GM21737 (cell line): ENCODE measurements at regions not wholly inside any gene's neighbourhood (a gene's known extent, or its start where the extent isn't known, plus 50 kb on each side); places are given as distances from the start of the nearest gene placed in this dataset.

ENCODE experiments used
- ATAC-seq: cut with Tn5 transposase; IDR thresholded peaks from one replicate; pipeline ENCODE4 v1.9.1; 2021; ENCODE audit warnings: mild to moderate bottlenecking, moderate library complexity; ENCODE audit not compliant: unreplicated experiment

DNA sequence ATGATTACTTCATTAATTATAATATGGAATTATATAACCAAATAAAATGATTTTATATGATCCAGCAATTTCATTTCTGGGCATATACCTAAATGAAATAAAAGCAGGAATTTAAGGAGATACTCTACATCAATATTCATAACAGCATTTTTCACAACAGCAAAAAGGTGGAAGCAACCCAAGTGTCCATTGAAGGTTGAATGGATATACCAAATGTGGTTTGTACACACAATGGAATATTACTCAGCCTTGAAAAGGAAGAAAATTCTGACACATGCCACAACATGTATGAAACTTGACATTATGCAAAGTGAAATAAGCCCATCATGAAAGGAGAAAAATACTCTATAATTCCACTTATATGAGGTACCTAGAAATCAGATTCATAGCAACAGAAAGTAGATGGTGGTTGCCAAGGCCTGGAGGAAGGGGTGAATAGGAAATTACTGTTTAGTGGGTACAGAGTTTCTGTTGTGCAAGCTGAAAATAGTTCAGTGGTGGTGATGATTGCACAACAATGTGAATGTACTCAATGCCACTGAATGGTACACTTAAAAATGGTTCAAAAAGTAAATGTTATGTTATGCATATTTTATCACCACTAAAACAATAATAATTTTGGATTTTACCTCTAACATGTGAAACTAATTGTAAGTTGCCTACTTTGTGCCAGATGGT, 471.5 kb downstream of the SPRY1 start:
- ATAC-seq = no peak

DNA sequence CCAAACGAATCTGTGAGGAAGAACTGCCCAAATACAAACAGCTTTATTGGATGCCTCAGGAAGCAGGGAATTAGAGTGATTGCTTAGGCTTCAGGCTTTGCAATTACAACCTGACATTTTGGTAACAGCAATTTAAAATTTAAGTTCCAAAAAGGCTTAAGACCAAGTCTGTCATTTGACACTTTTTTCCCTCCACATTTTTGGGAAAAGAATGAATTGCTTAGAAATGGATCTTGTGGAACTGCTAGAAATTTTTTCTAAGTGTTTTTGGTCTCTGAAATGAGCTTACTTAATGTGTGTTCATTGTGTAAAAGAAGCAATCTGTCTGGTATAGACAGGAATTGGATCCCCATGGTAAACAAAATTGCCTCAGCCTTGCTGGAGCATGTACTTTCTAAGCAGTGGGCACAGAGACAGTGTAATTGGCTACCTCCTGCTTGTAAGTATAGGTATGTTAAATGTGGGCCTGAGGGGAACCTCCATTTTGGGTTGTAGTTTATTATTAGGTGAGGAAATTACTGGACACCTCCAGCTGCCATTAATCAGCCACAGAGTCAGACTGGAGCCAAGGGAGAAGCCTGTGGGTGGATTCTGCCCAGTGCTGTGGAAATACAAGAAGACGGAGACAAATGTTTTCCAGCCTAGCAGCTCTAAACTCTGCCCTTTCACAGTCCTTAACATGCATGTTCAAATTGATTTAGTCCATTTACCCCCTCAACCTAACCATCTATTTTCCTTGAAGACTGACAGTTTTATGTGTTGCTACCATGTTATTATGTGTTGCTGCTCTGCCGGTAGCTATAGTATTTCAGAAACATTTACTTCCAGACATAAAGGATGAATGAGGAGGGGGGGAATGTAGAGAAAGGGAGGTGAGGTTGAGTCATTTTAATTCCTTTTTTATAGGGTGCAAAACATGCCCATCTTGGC, 473.0 kb downstream of the SPRY1 start:
- no peak for ATAC-seq

DNA sequence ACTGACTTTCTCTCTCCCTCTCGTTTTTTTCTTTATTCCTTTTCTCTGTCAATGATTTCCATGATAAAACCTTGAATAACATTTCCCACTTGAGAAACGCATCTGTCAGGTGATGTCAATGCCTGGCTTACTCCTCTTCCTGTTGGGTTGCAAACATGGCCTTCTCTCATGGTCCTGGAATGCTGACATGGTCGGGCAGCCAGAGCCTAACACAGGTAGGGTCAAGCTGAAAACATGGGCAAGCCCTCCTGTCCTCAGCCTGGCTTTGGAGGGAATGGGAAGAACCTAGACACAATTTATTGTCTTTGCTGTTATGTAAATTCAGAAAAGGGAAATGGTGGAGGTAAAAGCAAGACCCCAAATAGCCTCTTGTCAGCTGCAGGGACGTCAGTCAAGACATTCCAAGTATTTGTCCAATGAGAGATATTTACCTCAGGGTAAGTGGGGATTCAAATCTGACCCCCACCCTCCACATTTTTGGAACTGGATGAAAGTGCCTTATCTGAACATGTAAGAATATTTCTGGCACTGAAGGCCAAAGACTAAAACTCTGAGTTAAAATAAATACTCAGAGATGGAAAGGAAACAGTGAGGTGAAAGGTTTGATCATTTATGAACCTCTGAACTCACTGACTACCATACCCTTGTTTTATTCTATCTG, 473.8 kb downstream of the SPRY1 start:
- no peak for ATAC-seq

DNA sequence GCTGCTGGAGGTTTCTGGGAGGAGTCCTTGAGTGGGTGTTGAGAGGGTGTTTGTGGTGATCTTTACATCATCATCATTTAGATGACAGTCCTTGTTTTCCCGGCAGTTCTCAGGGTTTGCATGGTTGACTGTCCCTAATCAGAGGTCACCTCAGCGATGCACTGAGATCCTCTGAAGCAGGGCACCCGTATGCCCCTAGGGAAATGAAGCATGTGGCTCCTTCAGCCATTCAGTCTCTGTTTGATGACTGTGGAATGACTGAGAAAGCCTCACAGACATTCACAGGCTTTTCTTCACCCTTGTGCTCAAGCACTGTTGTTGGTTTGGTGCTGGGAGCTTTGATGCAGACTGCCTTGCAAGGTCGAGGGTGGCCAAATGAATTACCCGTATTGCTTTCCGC, 474.7 kb downstream of the SPRY1 start:
- ATAC-seq = no peak

DNA sequence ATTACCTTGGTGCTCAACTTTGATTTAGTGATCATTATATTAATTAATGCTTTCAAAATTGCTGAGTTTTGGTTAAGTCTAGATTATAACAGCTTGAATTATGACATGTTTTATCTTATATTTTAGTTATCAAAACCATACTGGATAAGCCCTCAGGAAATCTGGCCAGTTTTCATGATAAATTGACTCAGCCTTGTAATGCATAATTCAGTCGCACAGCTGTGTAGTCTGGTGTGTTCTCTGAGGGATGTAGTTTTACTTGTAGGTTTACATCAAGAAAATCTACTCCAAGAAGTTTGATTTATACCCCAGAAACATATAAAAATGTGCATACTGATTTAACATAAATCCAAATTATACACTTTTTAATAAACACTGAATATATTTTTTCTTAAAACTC, 477.5 kb downstream of the SPRY1 start:
- ATAC-seq = no peak

DNA sequence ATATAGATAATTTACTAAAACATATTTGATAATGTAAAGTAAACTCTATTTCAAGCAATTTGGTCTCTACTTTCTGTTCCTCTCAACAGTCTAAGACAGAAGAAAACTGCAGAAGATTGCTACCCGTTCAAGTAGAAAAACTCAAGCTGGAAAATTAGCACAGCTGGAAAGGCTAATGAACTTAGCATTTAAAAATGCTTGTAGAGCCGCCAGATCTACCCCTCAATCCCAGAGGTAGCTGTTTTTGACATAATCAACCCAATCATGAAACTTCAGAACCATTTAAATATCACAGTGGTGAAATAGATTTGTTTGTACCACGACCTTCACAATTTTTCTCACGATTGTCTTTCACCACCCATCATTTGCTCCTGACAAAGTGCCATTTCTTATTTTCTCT, 479.5 kb downstream of the SPRY1 start:
- ATAC-seq = no peak

DNA sequence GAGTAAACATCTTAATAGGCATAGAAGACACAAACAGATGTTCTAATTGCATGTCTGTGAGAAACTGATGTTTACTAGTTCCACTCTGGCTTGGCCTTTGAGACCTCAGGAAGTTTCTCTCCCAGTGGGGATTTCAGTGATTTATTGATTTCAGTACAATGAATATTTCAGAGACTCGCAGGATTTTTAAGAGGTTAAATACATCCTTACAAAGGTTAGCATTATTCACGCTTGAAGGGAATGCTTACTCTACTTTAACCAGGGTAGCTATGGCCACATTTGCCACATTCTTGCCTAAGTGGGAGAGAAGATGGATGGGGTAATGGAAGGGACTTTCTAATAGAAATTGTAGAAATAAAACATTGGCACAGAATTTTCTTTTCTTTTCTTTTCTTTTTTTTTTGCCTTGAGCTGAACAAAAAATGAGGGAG, 480.1 kb downstream of the SPRY1 start:
- no peak for ATAC-seq

DNA sequence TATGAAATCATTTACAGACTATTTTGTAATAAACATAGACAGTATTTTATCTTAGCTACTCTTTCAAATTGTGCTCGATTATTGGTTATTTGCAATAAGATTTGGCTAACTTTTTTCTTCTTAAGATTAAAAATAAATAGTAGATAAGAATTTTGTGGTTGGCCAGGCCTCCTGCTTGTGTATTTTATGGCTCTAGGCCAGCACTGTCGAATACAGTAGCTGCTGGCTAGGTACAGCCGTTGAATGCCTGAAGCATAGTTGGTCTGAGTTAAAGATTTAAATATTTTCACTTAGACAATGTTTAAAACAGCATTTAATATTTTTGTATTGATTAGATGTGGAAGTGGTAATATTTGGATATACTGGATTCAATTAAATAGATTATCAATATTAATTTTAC, 481.0 kb downstream of the SPRY1 start:
- no peak for ATAC-seq

DNA sequence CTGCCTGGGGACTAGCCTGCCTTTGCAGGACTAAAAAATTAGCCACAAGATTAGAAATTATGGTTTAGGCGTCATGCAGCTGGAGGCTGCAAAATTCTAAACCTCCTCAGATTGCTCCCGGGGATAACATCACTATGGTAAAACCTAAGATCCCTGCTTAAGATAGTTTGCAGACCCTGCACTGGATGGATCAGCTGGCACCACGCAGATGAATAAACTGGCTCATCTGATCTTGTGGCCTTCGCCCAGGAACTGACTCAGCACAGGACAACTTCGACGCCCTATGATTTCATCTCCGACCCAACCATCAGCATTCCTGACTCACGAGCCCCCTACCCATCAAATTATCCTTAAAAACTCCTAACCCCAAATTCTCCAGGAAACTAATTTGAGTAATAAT, 482.4 kb downstream of the SPRY1 start:
- no peak for ATAC-seq

DNA sequence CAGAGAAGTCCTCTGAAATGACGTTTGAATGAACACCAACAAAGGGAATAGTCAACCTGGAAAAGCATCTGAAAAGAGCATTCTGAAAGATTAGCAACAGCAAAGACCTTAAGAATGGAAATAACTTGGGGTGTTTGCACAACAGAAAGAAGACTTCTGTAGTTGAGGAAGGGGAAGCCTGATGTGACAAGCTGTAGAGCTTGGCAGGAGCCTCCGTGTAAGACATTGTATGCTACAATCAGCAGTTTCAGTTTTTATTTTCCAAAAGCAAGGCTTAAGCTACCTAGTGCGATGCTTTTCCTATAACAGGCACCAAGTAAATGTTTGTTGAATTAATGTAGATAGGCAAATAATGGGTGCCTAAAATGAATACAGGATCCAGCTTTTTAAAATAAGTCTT, 484.0 kb downstream of the SPRY1 start:
- no peak for ATAC-seq

DNA sequence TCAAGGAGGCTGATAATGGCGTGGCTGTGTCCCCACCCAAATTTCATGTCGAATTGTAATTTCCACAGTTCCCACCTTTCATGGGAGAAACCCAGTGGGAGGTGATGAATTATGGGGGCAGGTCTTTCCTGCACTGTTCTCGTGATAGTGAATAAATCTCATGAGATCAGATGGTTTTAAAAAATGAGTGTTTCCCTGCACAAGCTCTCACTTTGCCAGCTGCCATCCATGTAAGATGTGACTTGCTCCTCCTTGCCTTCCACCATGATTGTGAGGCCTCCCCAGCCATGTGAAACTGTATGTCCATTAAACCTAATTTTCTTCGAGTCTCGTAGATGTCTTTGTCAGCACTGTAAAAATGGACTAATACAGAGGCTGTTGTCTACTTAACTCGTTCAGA, 488.3 kb downstream of the SPRY1 start:
- no peak for ATAC-seq

DNA sequence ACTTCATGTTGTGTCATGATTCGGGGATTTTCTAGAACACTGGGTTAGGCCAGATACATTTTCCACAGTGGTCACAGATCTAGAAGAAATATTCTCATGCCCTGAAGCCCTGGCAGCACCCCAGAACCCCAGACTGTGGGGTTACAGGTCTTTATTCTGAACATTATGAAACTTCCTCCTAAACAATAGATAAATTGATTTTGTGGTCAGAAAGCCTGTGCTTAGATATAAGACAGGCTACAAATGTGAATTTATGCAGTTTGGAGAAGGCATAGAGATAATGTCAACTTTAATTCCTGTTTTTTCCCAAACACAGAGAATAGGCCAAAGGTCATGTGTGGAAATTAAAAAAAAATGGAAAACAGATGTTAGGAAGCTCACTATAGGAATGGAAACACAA, 492.9 kb downstream of the SPRY1 start:
- no peak for ATAC-seq

DNA sequence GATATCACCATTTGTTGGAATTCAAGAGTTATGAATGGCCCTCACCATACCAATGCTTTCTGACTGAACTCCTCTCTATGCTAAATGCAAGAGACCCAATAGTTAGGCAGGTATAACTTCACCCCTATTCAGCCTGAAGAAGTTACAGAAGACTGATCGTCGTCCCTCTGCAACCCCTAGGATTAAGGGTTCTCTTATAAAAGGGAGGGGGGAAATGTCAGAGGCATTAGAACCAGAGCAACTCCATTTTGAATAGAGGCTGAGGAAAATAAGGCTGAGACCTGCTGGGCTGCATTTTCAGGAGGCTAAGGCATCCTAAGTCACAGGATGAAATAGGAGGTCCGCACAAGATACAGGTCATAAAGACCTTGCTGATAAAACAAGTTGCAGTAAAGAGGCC, 494.3 kb downstream of the SPRY1 start:
- no peak for ATAC-seq

DNA sequence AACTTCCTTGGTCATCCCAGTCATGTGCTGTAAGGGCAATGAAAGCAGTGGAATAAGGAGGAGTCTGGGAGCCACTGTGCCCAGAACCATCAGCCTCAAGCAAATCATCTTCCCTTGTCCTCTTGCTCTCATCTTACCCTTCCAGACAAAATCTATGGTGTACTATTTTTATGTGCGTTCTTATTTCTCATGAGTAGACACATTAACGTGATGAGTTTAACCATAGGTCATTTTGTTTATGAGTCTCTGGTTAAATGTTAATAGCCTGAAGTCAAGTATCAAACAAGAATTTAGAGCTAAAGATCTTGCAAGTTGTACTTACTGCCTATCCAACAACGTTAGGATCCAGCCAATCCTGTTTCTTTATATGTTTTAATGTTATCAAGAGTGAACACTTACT, 495.3 kb downstream of the SPRY1 start:
- ATAC-seq = no peak

DNA sequence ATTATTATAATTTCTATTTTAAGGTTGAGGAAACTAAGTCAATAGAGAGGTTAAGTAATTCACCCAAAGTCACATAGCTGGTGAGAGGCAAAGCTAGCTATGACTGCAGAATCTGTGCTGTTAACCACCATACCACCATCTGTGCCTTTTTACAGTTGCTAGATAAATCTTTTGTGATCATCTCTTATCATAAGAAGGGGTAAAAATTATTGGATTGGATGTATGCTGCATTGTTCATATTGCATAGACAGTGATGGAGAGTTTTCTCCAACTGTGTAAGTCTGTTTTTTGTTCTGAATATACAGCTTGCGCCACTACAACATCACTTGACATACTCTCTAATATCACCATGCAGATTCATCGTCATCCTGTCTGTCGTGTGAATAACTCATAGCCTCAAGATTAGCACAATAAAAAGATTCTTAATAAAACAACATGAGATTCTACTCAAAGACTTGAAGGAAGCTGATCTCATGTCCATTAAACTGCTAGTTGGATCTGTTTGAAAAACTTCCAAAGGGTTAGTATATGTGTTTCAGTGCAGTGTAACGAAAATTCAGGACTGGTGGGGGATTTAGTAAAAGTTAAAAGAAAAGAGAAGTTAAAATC, 495.9 kb downstream of the SPRY1 start:
- no peak for ATAC-seq

DNA sequence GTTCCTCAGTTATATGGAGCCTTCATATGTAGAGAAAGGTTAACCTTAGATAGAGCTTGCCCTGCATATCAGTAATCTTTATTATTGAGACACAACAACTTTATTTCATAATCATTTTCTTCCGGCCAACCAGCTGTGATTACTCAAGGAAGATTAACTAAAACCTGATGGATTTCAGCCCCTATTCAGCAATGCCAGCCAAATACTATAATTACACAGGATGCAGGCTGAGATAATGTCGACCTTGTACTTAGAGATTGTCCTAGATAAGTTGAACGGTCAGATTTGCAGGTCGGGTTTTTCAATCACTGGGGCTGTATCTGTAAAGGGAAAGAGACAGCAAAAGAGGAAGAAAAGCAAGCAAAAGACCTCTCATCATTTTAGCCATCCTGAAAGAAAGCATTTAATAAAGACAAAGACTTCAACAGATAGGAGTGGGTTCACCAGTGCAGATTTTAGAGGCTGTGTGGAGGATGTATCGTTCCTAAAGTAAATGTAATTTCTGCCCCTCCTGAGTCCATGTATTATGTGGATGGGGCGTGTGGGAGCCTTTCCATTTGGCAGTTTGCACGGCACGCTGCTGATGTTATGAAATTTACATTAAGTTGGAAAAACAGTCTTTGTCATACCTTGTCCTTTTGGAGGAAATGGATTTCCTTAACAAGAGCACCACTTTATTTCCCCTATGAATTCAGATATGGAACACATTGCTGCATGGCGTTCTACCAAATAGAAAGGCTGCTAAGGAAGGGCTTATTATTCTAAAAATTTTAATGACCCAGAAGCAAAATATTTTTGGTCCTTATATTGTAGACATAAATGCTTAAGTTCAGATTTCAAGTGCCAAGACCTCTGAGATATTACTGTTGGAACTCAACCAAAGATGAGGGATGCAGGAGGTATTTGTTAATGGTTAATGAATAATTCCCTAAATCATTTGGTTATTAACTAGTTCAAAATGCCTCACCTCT, 496.7 kb downstream of the SPRY1 start:
- ATAC-seq = no peak

DNA sequence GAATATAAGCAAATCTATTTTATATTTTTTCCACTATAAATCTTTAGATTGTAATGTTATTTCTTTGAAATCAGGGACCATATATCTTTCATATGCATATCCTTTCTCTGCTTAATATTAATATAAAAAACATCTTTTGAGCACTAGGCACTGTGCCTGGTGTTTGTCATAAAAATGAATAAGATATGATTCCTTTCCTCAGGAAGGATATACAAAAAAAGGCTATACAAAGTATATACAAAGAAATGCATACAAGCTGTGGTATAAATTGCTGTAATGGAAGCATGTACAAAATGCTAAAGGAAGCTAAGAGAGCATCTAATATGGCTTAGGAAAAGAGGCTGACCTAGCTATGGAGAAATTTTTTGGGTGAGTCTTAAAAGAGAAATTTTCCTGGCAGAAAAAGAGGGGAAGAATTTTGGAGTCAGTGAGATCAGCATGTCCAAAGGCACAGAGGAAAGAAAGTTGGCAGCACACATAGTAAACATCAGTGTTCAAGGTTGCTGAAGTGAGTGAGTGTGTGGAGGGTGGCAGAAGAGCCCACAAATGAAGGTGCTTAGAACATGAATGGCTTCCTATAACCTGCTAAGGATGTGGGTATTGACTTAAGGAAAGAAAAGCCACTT, 500.0 kb downstream of the SPRY1 start:
- ATAC-seq = no peak

DNA sequence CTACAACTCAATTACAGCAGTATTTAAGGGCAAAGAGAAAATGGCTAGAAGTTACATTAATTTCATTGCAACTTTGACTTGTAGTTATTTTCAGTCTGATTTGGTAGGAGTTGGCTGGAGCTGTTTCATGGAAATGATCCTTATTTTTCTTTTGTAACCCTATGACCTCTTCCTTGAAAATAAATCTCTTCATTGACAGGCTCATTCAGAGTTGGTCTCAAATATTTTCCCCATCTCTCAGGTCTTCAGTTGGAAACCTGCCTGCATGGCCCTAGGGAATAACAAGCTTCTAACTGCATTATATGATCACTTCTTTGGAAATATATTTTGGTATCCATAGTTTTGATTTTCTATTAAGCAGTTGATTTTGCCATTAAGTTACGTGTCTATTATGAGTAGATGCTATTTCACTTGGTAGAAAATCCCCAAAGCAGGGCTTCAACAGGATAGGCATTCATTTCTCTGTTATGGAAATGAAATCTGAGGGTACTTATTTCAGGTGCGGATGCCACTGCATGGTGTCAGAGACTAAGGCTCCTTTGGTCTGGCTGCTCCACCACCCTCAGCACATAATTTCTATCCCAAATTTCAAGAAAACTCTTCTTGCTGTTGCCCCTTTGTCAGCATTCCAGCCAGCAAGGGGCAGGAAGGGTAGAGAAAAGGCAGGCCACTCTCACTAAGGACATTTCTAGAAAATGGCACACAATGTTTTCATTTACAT, 502.5 kb downstream of the SPRY1 start:
- ATAC-seq = no peak

DNA sequence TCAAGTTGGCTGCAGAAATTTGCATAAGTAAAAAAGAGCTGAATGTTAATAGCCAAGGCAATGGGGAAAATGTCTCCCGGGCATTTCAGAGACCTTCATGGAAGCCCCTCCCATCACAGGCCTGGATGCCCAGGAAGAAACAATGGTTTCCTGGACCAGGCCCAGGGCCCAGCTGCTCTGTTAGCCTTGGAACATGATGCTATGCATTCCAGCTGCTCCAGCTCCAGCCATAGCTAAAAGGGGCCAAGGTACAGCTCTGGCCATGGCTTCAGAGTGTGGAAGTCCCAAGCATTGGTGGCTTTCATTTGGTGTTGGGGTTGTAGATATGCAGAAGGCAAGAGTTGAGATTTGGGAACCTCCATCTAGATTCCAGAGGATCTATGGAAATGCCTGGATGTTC, 508.3 kb downstream of the SPRY1 start:
- no peak for ATAC-seq
